Prostate gland (tissue), 2 donors: ENCODE measurements at regions not wholly inside any gene's neighbourhood (a gene's known extent, or its start where the extent isn't known, plus 50 kb on each side); places are given as distances from the start of the nearest gene placed in this dataset.
"Not testable (repeated sequence)": the region's sequence is repeated elsewhere in the genome, so short reads cannot be mapped to it uniquely, and the experiment has no call there.

ENCODE experiments used
- DNase-seq: peaks from one replicate; pipeline ENCODE4 v3.0.0-alpha.2; 2019; ENCODE audit warnings: low spot score
- H3K27ac ChIP-seq, 2 donors: fragments of 200-600 bp; sonication (generic); 2 replicates each; pipeline ENCODE4 v1.5.1; 2017 to 2019
- H3K27me3 ChIP-seq: fragments of 200-600 bp; sonication (generic); replicated peaks from 2 replicates; pipeline ENCODE4 v1.5.1; 2019; ENCODE audit not compliant: insufficient read depth
- H3K36me3 ChIP-seq, 2 donors: fragments of 200-600 bp; sonication (generic); 1 replicate in 1 of 2; 2 replicates in 1 of 2; pipeline versions ENCODE4 v1.5.1 to v1.8.1; 2017 to 2019
- H3K4me1 ChIP-seq: fragments of 200-600 bp; sonication (generic); replicated peaks from 2 replicates; pipeline ENCODE4 v1.5.1; 2019
- H3K4me3 ChIP-seq, 2 donors: fragments of 200-600 bp; sonication (generic); 2 replicates each; pipeline ENCODE4 v1.5.1; 2017 to 2019
- H3K9me3 ChIP-seq: fragments of 200-600 bp; sonication (generic); 2 replicates; pipeline ENCODE4 v1.5.1; 2017
- POLR2A ChIP-seq: fragments of 450-650 bp; IDR thresholded peaks from one replicate; pipeline ENCODE4 v1.6.1; 2016; ENCODE audit warnings: antibody characterized with exemption, mild to moderate bottlenecking
- POLR2AphosphoS5 ChIP-seq: sonication (generic); formaldehyde crosslinking; IDR thresholded peaks from one replicate; pipeline ENCODE4 v1.6.1; 2017; ENCODE audit warnings: antibody characterized with exemption
- WGBS: methylation state at CpG from one replicate; pipeline ENCODE4 v1.1.5; 2018; 5-methylcytosine and 5-hydroxymethylcytosine counted together
- intact Hi-C: fragments of 100-400 bp; cut with DNase I; formaldehyde crosslinking; loops from one replicate; pipeline ENCODE4 v1.14.2; 2022
- TF ChIP-seq, protein P1 (sequence below), 4 experiments: fragments of 200-600 bp in 2 of 4; fragments of 450-650 bp in 2 of 4; sonication (generic) in 2 of 4; IDR thresholded peaks; 1 replicate in 3 of 4; 2 replicates in 1 of 4; pipeline ENCODE4 v1.5.1; 2016 to 2019; ENCODE audit warnings: antibody characterized with exemption in 4 of 4, mild to moderate bottlenecking in 2 of 4, moderate library complexity in 2 of 4

DNA sequence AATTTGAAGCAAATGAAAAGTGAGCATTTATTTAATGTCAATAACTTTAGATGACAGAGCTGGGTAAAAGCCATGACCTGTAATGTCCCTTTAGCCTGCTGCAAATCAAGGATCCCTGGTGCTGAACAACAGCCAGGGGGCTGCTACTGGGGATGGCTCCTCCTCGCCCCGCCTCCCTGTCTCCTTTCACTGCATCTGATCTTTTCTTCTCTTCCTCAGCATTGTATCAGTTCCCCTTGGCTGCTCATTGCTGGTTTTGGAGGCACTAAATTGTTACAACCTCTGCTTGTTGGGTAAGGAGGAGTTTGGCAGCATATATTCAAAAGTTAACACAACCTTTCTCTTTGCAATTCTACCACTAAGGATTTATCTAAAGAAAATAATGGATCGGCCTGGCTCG, 236.3 kb upstream of the ID2 start:
- no peaks in the 10 kb centered on the region for H3K4me1 ChIP-seq
- 40% methylated on average over 4 of the region's 4 CpGs for WGBS
- intact Hi-C loops = no loop called here
- DNase-seq = no peak
- no peaks in the 10 kb centered on the region for H3K27me3 ChIP-seq
- no peaks in the 10 kb centered on the region for H3K36me3 ChIP-seq
- no peak overlapping the region for H3K27ac ChIP-seq
- H3K4me3 ChIP-seq = no peak overlapping the region
- no peaks in the 10 kb centered on the region for H3K9me3 ChIP-seq
- TF ChIP-seq POLR2A = no peak
- no peak for TF ChIP-seq POLR2AphosphoS5
- TF ChIP-seq, protein P1, sequence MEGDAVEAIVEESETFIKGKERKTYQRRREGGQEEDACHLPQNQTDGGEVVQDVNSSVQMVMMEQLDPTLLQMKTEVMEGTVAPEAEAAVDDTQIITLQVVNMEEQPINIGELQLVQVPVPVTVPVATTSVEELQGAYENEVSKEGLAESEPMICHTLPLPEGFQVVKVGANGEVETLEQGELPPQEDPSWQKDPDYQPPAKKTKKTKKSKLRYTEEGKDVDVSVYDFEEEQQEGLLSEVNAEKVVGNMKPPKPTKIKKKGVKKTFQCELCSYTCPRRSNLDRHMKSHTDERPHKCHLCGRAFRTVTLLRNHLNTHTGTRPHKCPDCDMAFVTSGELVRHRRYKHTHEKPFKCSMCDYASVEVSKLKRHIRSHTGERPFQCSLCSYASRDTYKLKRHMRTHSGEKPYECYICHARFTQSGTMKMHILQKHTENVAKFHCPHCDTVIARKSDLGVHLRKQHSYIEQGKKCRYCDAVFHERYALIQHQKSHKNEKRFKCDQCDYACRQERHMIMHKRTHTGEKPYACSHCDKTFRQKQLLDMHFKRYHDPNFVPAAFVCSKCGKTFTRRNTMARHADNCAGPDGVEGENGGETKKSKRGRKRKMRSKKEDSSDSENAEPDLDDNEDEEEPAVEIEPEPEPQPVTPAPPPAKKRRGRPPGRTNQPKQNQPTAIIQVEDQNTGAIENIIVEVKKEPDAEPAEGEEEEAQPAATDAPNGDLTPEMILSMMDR (IDR thresholded peaks at IDR 0.05) = no peak

DNA sequence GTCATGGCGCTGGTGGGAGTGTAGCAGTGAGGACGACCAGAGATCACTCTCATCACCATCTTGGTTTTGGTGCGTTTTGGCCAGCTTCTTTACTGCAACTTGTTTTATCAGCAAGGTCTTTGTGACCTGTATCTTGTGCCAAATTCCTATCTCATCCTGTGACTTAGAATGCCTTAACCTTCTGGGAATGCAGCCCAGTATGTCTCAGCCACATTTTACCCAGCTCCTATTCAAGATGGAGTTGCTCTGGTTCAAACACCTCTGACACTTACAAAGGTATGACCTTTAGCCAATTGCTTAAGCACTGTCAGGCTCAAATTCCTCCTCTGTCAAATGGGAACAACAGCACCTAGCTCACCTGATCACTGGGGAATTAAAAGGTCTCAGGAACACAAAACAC, 235.1 kb upstream of the ID2 start:
- H3K27me3 ChIP-seq, intact Hi-C loops, DNase-seq, H3K27ac ChIP-seq, H3K4me3 ChIP-seq, H3K36me3 ChIP-seq, H3K9me3 ChIP-seq, H3K4me1 ChIP-seq: not testable (repeated sequence)
- 85% methylated on average over 3 of the region's 3 CpGs for WGBS

DNA sequence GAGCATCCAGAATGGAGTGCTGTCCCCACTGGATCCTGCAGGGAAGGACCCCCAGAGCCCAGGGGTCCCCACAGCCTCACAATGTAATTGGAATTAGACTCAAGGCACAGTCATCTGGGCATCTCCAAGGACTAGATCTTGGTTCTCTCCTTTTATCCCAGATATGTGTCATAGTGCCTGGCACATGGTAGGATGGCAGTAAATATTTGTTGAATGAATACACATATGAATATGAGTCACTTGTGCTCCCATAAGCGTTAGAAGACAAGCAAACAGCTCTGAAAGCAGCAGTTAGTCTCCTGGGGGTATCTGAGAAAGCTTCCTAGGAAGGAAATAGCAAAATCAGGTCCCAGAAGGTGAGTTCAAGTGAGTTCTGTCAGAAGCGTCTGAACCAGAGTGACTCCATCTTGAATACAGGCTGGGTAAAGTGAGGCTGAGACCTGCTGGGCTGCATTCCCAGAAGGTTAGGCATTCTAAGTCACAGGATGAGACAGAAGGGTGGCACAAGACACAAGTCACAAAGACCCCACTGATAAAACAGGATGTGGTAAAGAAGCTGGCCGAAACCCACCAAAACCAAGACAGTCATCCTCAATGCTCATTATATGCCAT, 234.1 kb upstream of the ID2 start:
- WGBS = 88% methylated on average over 3 of the region's 3 CpGs
- intact Hi-C loops = no loop called here

DNA sequence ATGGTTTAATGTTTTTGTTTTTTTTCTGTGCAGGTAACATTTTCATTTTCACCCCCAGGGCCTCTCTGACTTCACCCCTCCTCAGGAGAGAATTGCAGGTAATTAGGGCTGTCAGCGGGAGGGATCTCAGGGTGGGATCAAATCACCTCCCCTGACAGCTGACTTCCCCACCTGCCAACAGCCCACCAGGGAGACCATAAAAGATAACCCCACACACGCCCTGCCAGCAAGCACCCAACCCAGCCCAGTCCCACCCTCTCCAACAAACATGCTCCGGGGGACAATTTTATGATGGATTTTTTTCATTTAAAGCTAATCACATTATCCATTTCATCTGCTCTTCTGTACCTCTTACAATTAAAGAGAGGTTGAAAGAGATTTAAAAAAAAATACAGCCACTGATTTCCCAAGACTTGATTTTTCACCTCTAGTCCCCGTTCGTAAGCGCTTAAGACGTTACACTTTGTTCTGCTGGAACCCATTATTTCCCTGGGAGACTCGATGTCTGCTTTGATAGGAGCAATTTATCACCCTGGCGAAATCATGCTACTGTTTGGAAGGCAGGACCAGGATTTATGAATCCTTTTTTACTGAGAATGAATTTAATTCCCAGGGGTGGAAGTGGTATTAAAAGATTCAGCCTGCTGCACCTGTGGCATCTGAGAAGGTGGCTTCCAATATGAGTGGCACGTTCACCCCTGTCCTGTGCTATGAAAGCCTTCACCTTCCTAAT, 232.9 kb upstream of the ID2 start:
- WGBS = 45% methylated on average over 10 of the region's 10 CpGs
- TF ChIP-seq POLR2A = no peak
- TF ChIP-seq POLR2AphosphoS5 = no peak
- TF ChIP-seq, protein P1 (IDR thresholded peaks at IDR 0.05) = no peak

More for the DNA sequence above, 234.1 kb upstream of the ID2 start:
- Histone ChIP-seq H3K27ac (no peak overlapping the region), H3K4me3 (no peak overlapping the region), H3K36me3 (no peaks in the 10 kb centered on the region), H3K9me3 (no peaks in the 10 kb centered on the region), H3K4me1 (no peaks in the 10 kb centered on the region), H3K27me3 (no peaks in the 10 kb centered on the region)
- DNase-seq = no peak
- TF ChIP-seq POLR2A = no peak
- TF ChIP-seq, protein P1 (IDR thresholded peaks at IDR 0.05) = no peak
- TF ChIP-seq POLR2AphosphoS5 = no peak

DNA sequence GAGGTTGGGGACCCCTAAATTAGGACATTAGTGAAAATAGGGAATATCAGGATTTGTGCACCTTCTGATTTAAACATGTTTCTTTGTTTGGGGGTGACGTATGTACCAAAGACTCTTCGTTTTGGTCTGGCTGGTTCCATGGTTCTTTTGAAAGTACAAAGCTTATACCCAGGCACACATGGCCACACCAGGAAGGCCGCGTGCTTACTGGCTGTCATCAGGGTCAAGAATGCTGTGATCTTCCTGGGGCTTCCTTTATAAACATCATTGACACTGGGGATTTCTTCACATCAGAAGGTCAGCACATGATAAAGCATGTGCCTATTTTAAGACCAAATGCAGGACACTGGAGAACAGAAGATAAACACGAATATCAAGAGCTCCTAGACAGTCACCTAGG, 230.6 kb upstream of the ID2 start:
- Histone ChIP-seq H3K36me3 (no peaks in the 10 kb centered on the region), H3K4me1 (no peaks in the 10 kb centered on the region), H3K9me3 (no peaks in the 10 kb centered on the region), H3K27ac (no peak overlapping the region), H3K27me3 (no peaks in the 10 kb centered on the region), H3K4me3 (no peak overlapping the region)
- WGBS = 98% methylated on average over 5 of the region's 5 CpGs
- no peak for TF ChIP-seq POLR2AphosphoS5
- no peak for TF ChIP-seq POLR2A
- TF ChIP-seq, protein P1 (IDR thresholded peaks at IDR 0.05) = no peak
- no peak for DNase-seq
- intact Hi-C loops = no loop called here

More for the DNA sequence above, 232.9 kb upstream of the ID2 start:
- Histone ChIP-seq H3K36me3 (no peaks in the 10 kb centered on the region), H3K4me3 (no peak overlapping the region), H3K9me3 (no peaks in the 10 kb centered on the region), H3K27me3 (no peaks in the 10 kb centered on the region), H3K4me1 (no peaks in the 10 kb centered on the region), H3K27ac (no peak overlapping the region)
- intact Hi-C loops = no loop called here
- no peak for DNase-seq
